ENCODE measurements at regions not wholly inside any gene's neighbourhood (a gene's known extent, or its start where the extent isn't known, plus 50 kb on each side); places are given as distances from the start of the nearest gene placed in this dataset.
A peak's percentile ranks its signal among the peaks of the same experiment; 100 is the strongest.

DNA sequence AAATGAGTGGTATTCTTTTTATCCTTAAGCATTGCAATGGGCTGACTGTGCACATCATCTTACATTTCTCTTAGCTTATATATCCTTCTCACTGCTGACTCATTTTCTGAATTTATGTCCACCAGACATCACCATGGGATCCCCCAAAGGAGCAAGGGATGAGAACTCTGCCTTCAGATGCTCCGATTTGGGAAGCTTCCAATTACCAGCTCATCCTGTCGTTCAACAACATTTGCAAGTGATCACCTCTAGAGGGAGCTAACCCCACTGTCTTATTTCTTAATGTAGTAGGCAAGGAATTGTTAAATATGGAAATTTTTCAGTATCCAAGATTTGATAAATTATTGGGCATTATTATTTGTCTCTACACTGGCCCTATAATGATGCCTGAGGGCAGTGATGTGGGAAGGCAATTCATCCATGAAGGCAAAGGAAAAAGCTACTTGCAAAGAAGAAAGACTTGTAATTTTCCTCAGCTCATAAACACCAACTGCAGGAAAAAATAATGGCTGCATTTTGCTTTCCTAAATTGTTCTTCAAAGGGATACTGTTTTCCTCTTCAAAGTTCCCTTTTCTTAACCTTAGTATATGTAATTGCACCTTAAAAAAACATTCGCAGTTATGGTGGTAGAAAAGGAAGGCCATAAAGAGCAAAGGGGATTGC, 102.4 kb upstream of the FSHB start:
- peak; percentile 57 for DNase-seq (ENCODE audit: low read depth)
- no peak overlapping the region for H3K4me3 ChIP-seq (ENCODE audit: low read length)
- TF ChIP-seq, protein P1, sequence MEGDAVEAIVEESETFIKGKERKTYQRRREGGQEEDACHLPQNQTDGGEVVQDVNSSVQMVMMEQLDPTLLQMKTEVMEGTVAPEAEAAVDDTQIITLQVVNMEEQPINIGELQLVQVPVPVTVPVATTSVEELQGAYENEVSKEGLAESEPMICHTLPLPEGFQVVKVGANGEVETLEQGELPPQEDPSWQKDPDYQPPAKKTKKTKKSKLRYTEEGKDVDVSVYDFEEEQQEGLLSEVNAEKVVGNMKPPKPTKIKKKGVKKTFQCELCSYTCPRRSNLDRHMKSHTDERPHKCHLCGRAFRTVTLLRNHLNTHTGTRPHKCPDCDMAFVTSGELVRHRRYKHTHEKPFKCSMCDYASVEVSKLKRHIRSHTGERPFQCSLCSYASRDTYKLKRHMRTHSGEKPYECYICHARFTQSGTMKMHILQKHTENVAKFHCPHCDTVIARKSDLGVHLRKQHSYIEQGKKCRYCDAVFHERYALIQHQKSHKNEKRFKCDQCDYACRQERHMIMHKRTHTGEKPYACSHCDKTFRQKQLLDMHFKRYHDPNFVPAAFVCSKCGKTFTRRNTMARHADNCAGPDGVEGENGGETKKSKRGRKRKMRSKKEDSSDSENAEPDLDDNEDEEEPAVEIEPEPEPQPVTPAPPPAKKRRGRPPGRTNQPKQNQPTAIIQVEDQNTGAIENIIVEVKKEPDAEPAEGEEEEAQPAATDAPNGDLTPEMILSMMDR (conservative IDR thresholded peaks at IDR 0.05; ENCODE audit: low read length): peak; percentile 68

DNA sequence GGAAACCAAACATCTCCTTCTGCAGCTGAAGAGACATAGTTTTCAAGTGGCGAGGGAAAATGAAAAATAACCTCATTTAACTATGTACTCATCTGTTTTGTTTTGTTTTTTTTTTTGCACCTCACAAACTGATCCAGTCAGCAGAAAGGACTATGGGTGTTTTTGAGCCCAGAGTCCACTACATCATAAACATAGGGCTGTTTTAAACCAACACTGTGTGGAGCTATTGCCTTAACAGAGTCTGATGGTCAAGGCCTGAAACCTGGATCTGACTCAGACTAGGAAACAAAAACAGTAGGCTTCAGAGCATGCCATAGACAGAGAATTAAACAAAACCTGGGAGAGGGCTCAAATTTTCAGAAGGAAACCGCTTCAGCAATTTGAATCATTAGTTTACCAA, 99.3 kb upstream of the FSHB start:
- no peak overlapping the region for H3K4me3 ChIP-seq (ENCODE audit: low read length)
- TF ChIP-seq, protein P1 (conservative IDR thresholded peaks at IDR 0.05; ENCODE audit: low read length): no peak; the same call in 1 of the 2 replicates
- DNase-seq (ENCODE audit: low read depth): no peak

DNA sequence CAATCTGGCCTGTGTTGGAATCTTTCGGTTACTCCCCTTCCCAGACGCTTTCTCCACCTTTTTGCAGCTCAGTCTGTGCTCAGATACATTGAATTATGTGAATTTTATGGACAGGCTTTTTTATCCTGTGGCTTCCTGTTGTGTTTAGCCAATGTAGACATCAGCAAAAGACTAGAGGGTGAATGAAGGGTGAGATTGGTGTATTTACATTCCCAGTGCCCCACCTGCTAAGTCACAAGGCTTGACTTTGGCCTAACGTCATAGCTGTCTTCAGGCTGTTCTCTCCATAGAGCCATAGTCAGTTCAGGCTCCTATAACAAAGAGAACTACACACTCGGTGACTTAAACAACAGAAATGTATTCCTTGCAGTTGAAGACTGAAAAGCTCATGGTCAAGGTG, 97.5 kb upstream of the FSHB start:
- TF ChIP-seq, protein P1 (conservative IDR thresholded peaks at IDR 0.05; ENCODE audit: low read length): no peak
- no peak overlapping the region for H3K4me3 ChIP-seq (ENCODE audit: low read length)
- DNase-seq (ENCODE audit: low read depth): no peak

DNA sequence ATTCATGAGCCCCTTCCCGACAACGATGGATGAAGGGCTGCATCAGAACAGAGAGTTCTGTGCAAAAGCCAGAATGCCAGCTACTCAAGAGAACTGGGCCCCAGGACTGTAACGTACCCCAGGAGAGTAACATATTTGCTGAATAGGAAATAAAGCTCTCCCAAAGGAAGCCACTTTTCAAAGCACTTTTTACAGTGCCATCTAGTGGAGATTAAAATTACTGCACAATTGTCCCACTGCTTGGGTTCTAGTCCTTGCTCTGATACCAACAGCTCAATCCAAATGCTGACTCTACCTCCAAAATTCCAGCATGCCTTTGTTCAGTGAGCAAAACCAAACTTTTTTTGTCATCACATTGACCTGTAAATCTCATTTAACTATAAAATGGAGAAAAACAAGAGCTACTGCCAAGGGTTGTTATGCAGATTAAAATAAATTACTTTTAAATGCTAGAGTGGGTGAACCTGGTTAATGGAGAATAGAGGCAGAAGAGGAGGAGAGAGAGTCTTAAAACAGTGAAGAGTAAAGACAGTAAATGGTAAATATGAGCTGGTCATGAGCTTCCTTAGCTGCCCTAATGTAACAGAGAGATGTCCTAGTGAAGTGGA, 87.6 kb upstream of the FSHB start:
- no peak overlapping the region for H3K4me3 ChIP-seq (ENCODE audit: low read length)
- TF ChIP-seq, protein P1 (conservative IDR thresholded peaks at IDR 0.05; ENCODE audit: low read length): peak; percentile 82
- peak; percentile 27 for DNase-seq (ENCODE audit: low read depth)

DNA sequence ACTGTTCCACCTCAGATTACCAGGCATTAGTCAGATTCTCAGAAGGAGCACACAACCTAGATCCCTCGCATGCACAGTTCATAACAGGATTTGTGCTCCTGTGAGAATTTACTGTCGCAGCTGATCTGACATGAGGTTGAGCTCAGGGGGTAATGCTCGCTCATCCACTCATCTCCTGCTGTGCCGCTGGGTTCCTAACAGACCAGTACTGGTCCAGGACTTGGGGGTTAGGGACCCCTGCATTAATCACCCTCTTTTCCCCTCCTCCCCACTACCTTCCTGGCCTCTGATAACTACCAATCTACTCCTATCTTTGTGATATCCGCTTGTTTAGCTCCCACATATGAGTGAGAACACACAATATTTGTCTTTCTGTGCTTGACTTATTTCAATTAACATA, 83.5 kb upstream of the FSHB start:
- no peak overlapping the region for H3K4me3 ChIP-seq (ENCODE audit: low read length)
- no peak for DNase-seq (ENCODE audit: low read depth)
- TF ChIP-seq, protein P1 (conservative IDR thresholded peaks at IDR 0.05; ENCODE audit: low read length): no peak

DNA sequence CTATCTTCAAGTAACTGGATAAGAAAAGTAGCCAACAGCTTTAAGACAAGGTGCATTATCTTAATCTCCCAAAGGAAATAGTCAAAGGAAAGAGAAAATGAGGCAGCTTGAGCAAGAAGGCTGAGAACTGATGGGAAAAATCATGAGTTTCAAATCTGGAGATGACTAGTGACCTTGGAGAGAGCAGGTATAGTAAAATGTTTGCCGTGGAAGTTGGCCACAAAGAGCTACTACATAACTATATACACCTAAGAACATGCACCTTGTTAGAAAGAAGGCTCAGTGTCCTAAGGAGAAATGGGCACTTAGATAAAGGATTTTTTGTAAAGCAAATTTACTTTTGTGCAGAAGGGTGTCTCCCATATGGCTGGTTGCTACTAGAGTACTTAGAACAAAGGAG, 80.8 kb upstream of the FSHB start:
- H3K4me3 ChIP-seq (ENCODE audit: low read length): no peak overlapping the region
- DNase-seq (ENCODE audit: low read depth): no peak
- TF ChIP-seq, protein P1 (conservative IDR thresholded peaks at IDR 0.05; ENCODE audit: low read length): no peak

DNA sequence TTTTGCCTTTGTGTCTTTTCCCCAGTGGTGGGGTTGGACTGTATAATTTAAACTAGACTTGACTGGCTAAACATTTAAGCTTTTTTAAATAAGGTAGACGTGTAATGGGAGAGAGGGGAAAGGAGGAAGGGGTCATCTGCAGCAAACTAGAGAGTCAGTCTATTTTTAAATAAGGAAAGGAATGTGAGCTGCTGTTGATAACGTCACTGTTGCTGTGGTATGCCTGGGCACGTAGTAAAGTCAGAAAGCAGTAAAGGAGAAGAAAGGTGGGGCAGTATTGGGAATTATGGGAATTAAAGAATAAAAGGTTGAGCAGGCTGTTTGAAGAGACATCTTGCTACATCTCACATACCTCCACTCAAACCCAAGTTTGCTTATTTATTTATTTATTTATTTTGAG, 80.4 kb upstream of the FSHB start:
- H3K4me3 ChIP-seq (ENCODE audit: low read length): no peak overlapping the region
- no peak for DNase-seq (ENCODE audit: low read depth)
- TF ChIP-seq, protein P1 (conservative IDR thresholded peaks at IDR 0.05; ENCODE audit: low read length): no peak

All from AG10803 (cell line).